ENCODE measurements at regions not wholly inside any gene's neighbourhood (a gene's known extent, or its start where the extent isn't known, plus 50 kb on each side); places are given as distances from the start of the nearest gene placed in this dataset.

GRCh38 chr6:106847116-106847515 lies 127.4 kb downstream of the CD24 start (continued):
- TF ChIP-seq ATF4 (CRISPR knock-in tag; IDR thresholded peaks at IDR 0.05): no peak
- no peak for TF ChIP-seq IFI16 (CRISPR knock-in tag; IDR thresholded peaks at IDR 0.05)
- no peak for TF ChIP-seq PBX2 (CRISPR knock-in tag; IDR thresholded peaks at IDR 0.05; ENCODE audit: low read depth)
- TF ChIP-seq PBX2 (tag; conservative IDR thresholded peaks at IDR 0.05; ENCODE audit: low read depth): 0 out of 2 replicates have a peak, but pooled peaks have one; percentile 16
- no peak for TF ChIP-seq MIER1 (IDR thresholded peaks at IDR 0.05; ENCODE audit: low read depth)
- no peak for TF ChIP-seq SMARCA5 (IDR thresholded peaks at IDR 0.05)
- TF ChIP-seq STAT5A (IDR thresholded peaks at IDR 0.05; ENCODE audit: borderline replicate concordance, low read length): peak; percentile 58; the same call in 1 of the 2 replicates
- no peak for TF ChIP-seq POLR3G (IDR thresholded peaks at IDR 0.05; ENCODE audit: extremely low read depth, insufficient read length, insufficient replicate concordance)
- TF ChIP-seq RBFOX2 (IDR thresholded peaks at IDR 0.05; ENCODE audit: low read depth, low read length): no peak
- no peak for TF ChIP-seq EWSR1 (IDR thresholded peaks at IDR 0.05; ENCODE audit: borderline replicate concordance, low read depth, partially characterized antibody)
- TF ChIP-seq ATF6 (CRISPR knock-in tag; IDR thresholded peaks at IDR 0.05): no peak
- no peak for TF ChIP-seq SFPQ (IDR thresholded peaks at IDR 0.05; ENCODE audit: low read depth, low read length)
- TF ChIP-seq NUFIP1 (IDR thresholded peaks at IDR 0.05; ENCODE audit: partially characterized antibody): no peak
- TF ChIP-seq NFXL1 (CRISPR knock-in tag; IDR thresholded peaks at IDR 0.05): no peak
- TF ChIP-seq PKNOX1 (IDR thresholded peaks at IDR 0.05): no peak
- TF ChIP-seq EHMT2 (IDR thresholded peaks at IDR 0.05): 0 out of 2 replicates have a peak, but pooled peaks have one; percentile 33
- TF ChIP-seq NONO (IDR thresholded peaks at IDR 0.05; ENCODE audit: low read depth in 2 of 2, low read length in 1 of 2): no peak
- TF ChIP-seq NCOA1 (IDR thresholded peaks at IDR 0.05; ENCODE audit: low read depth): no peak
- no peak for TF ChIP-seq ZSCAN29 (IDR thresholded peaks at IDR 0.05)
- no peak for TF ChIP-seq ZNF133 (CRISPR knock-in tag; IDR thresholded peaks at IDR 0.05)
- no peak for TF ChIP-seq RBM17 (IDR thresholded peaks at IDR 0.05; ENCODE audit: borderline replicate concordance, low read depth, low read length)
- no peak for TF ChIP-seq XRCC4 (IDR thresholded peaks at IDR 0.05; ENCODE audit: extremely low read depth, insufficient read depth, insufficient read length)
- TF ChIP-seq HMG20A (CRISPR knock-in tag; conservative IDR thresholded peaks at IDR 0.05): no peak

Measured in K562 (cell line).